ENCODE measurements at regions not wholly inside any gene's neighbourhood (a gene's known extent, or its start where the extent isn't known, plus 50 kb on each side); places are given as distances from the start of the nearest gene placed in this dataset.

DNA sequence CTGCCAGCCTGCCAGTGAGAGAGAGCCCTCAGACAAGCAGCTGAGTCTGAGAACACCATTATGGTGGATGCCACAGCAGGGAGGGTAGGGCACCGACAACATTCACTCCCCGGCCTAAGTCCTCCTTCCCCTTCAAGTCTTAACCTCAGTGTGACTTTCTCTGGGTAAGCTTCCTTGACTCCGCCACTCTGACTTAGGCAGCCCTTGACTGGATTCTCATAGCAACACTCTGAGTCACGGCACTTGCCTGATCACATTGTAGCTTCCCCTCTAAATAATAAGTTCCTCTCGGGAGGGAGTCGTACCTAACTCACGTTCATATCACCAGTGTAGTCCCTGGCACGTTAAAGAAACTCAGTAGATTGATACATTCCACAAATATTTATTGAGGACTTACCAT is 180.5 kb downstream of the FOXB1 start:
- Histone ChIP-seq H3K4me3 (ENCODE audit: low read length) (no peak overlapping the region), H3K4me2 (ENCODE audit: low read length) (no peak overlapping the region), H4K20me1 (ENCODE audit: insufficient read depth) (no peaks in the 10 kb centered on the region)

DNA sequence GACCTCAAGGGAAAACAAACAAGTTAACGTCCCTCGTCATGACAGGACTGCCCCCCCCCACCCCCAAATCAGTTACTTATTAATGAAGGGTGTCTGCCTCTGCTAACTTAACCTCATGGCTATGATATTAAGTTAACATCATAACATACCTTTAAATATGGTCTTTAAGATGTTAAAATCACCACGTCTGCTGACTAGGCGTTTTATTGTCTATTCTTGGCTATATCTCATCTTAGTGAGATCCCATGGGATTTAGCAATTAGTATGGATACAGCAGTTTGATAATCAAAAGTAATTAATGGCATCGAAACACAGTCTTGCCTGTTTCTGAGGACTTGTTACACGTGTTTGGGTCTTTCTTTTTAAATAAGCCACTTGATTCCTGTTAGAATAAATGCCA is 186.9 kb downstream of the FOXB1 start:
- Histone ChIP-seq H3K9me3 (ENCODE audit: low read length) (no peaks in the 10 kb centered on the region), H2AFZ (ENCODE audit: low read depth, low read length) (no peak overlapping the region), H3K36me3 (ENCODE audit: insufficient read depth, low read length) (no peaks in the 10 kb centered on the region), H3K27me3 (ENCODE audit: insufficient read depth, low read depth, low read length) (no peaks in the 10 kb centered on the region), H3F3A (ENCODE audit: insufficient read depth, low read length, poor library complexity, severe bottlenecking) (no peaks in the 10 kb centered on the region), H3K9ac (ENCODE audit: low read length) (no peak overlapping the region), H3K27ac (ENCODE audit: low read length) (no peak overlapping the region), H3K4me3 (ENCODE audit: low read length) (no peak overlapping the region), H3K9me2 (ENCODE audit: insufficient read depth, low read length) (no peaks in the 10 kb centered on the region), H4K20me1 (ENCODE audit: insufficient read depth) (no peaks in the 10 kb centered on the region), H3K79me2 (replicated peaks; ENCODE audit: insufficient read depth, low read length) (no peaks in the 10 kb centered on the region), H3K4me2 (ENCODE audit: low read length) (no peak overlapping the region)
- TF ChIP-seq REST (IDR thresholded peaks at IDR 0.05; ENCODE audit: borderline replicate concordance) (no peak), EP300 (conservative IDR thresholded peaks at IDR 0.05; ENCODE audit: poor library complexity, severe bottlenecking) (no peak), SMC3 (conservative IDR thresholded peaks at IDR 0.05; ENCODE audit: poor library complexity) (no peak), MXI1 (conservative IDR thresholded peaks at IDR 0.05; ENCODE audit: poor library complexity, severe bottlenecking) (no peak), RAD21 (conservative IDR thresholded peaks at IDR 0.05) (no peak), TAF1 (IDR thresholded peaks at IDR 0.05; ENCODE audit: low read depth) (no peak), POLR2AphosphoS5 (IDR thresholded peaks at IDR 0.05) (no peak), EZH2 (IDR thresholded peaks at IDR 0.05; ENCODE audit: borderline replicate concordance, insufficient read depth, low read length, poor library complexity, severe bottlenecking) (no peak)
- TF ChIP-seq, protein P1, sequence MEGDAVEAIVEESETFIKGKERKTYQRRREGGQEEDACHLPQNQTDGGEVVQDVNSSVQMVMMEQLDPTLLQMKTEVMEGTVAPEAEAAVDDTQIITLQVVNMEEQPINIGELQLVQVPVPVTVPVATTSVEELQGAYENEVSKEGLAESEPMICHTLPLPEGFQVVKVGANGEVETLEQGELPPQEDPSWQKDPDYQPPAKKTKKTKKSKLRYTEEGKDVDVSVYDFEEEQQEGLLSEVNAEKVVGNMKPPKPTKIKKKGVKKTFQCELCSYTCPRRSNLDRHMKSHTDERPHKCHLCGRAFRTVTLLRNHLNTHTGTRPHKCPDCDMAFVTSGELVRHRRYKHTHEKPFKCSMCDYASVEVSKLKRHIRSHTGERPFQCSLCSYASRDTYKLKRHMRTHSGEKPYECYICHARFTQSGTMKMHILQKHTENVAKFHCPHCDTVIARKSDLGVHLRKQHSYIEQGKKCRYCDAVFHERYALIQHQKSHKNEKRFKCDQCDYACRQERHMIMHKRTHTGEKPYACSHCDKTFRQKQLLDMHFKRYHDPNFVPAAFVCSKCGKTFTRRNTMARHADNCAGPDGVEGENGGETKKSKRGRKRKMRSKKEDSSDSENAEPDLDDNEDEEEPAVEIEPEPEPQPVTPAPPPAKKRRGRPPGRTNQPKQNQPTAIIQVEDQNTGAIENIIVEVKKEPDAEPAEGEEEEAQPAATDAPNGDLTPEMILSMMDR (IDR thresholded peaks at IDR 0.05; ENCODE audit: poor library complexity, severe bottlenecking) = no peak

More for the DNA sequence above, 180.5 kb downstream of the FOXB1 start:
- Histone ChIP-seq H2AFZ (ENCODE audit: low read depth, low read length) (no peak overlapping the region), H3K9me2 (ENCODE audit: insufficient read depth, low read length) (no peaks in the 10 kb centered on the region), H3K79me2 (replicated peaks; ENCODE audit: insufficient read depth, low read length) (no peaks in the 10 kb centered on the region), H3K27ac (ENCODE audit: low read length) (no peak overlapping the region), H3K9ac (ENCODE audit: low read length) (no peak overlapping the region), H3K36me3 (ENCODE audit: insufficient read depth, low read length) (no peaks in the 10 kb centered on the region), H3F3A (ENCODE audit: insufficient read depth, low read length, poor library complexity, severe bottlenecking) (no peaks in the 10 kb centered on the region), H3K27me3 (ENCODE audit: insufficient read depth, low read depth, low read length) (no peaks in the 10 kb centered on the region), H3K9me3 (ENCODE audit: low read length) (no peaks in the 10 kb centered on the region)
- TF ChIP-seq EZH2 (IDR thresholded peaks at IDR 0.05; ENCODE audit: borderline replicate concordance, insufficient read depth, low read length, poor library complexity, severe bottlenecking) = no peak
- TF ChIP-seq POLR2AphosphoS5 (IDR thresholded peaks at IDR 0.05) = no peak
- no peak for TF ChIP-seq MXI1 (conservative IDR thresholded peaks at IDR 0.05; ENCODE audit: poor library complexity, severe bottlenecking)
- TF ChIP-seq EP300 (conservative IDR thresholded peaks at IDR 0.05; ENCODE audit: poor library complexity, severe bottlenecking) = no peak
- no peak for TF ChIP-seq REST (IDR thresholded peaks at IDR 0.05; ENCODE audit: borderline replicate concordance)
- TF ChIP-seq RAD21 (conservative IDR thresholded peaks at IDR 0.05) = no peak
- TF ChIP-seq, protein P1 (IDR thresholded peaks at IDR 0.05; ENCODE audit: poor library complexity, severe bottlenecking) = no peak
- TF ChIP-seq SMC3 (conservative IDR thresholded peaks at IDR 0.05; ENCODE audit: poor library complexity) = no peak
- no peak for TF ChIP-seq TAF1 (IDR thresholded peaks at IDR 0.05; ENCODE audit: low read depth)

Measured in neural cell (in vitro differentiated cells).